Adrenal gland (tissue), 5 donors: ENCODE measurements at regions not wholly inside any gene's neighbourhood (a gene's known extent, or its start where the extent isn't known, plus 50 kb on each side); places are given as distances from the start of the nearest gene placed in this dataset.

Experiments
- POLR2A ChIP-seq, 2 donors: fragments of 450-650 bp; IDR thresholded peaks; one replicate each; pipeline ENCODE4 v1.6.1; 2017; ENCODE audit warnings: antibody characterized with exemption in 2 of 2, mild to moderate bottlenecking in 2 of 2, moderate library complexity in 1 of 2
- TF ChIP-seq, protein P1 (sequence below), 6 experiments: fragments of 450-650 bp in 4 of 6; fragments of 200-600 bp in 2 of 6; sonication (generic) in 1 of 6; IDR thresholded peaks; 1 replicate in 5 of 6; 2 replicates in 1 of 6; pipeline versions ENCODE4 v1.5.1 to v1.8.0; 2016 to 2021; ENCODE audit warnings: antibody characterized with exemption in 6 of 6, mild to moderate bottlenecking in 2 of 6, moderate library complexity in 1 of 6
- donor health status: DM: no; HTN: no; CAD: no.

DNA sequence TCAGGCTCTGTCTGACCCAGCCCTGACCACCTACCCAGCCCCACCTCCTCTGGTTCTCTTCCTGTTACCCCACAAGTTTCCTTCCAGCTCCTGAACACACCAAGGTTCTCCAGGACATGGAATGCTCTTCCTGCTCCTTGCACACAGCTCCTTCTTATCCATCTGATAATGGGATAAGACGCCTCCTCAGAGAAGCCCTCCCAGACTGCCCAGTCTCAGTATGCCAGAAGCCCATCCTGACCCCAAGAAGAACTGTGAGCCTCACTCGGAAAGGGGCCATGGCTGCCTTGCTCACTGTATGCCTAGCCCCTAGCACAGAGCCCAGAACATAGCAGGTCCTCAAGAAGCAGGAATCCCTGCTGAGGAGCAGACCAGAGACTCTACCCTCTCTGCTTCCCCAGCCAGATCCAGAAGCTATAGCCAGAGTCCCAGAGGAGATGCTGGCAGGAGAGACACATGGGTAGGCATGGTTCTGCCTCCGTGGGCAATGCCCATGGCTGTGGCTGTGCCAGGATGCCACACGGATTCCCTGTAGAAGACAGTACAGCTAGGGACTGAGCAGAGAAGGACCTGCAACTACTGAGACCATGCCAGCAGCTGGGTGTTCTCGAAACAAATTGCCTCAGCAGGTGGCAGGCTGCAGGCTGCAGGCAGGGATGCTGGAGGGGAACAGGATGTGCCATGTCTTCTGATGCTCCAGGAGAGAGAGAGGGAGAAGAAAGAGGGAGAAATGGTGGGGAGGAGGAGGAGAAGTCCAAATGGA is 74.0 kb upstream of the LINGO1 start:
- TF ChIP-seq, protein P1, sequence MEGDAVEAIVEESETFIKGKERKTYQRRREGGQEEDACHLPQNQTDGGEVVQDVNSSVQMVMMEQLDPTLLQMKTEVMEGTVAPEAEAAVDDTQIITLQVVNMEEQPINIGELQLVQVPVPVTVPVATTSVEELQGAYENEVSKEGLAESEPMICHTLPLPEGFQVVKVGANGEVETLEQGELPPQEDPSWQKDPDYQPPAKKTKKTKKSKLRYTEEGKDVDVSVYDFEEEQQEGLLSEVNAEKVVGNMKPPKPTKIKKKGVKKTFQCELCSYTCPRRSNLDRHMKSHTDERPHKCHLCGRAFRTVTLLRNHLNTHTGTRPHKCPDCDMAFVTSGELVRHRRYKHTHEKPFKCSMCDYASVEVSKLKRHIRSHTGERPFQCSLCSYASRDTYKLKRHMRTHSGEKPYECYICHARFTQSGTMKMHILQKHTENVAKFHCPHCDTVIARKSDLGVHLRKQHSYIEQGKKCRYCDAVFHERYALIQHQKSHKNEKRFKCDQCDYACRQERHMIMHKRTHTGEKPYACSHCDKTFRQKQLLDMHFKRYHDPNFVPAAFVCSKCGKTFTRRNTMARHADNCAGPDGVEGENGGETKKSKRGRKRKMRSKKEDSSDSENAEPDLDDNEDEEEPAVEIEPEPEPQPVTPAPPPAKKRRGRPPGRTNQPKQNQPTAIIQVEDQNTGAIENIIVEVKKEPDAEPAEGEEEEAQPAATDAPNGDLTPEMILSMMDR (IDR thresholded peaks at IDR 0.05) = no peak
- TF ChIP-seq POLR2A (IDR thresholded peaks at IDR 0.05) = no peak
